RKO (cell line): ENCODE measurements at regions not wholly inside any gene's neighbourhood (a gene's known extent, or its start where the extent isn't known, plus 50 kb on each side); places are given as distances from the start of the nearest gene placed in this dataset.

ENCODE experiments used
- DNase-seq: peaks from one replicate; pipeline ENCODE4 v3.0.0-alpha.2; 2016; ENCODE audit warnings: low spot score

DNA sequence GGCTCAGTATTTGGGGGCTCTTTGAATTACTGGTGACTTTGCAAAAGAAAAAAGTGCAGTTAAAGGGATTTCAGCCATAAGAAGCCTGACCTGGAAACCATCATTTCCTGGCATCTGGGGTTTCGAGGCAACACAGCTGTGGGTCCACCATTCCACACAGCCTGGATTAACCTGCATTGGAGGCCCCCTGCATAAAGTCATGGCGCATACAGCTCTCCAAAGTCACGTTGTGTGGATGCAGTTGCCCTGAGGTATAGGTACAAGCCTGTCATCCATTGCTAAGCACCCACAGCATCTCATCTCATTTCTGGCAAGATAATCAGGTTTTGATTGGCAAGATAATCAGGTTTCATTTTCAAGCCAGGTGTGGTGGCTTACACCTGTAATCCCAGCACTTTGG lies 54.5 kb upstream of the TAGAP start:
- no peak for DNase-seq

DNA sequence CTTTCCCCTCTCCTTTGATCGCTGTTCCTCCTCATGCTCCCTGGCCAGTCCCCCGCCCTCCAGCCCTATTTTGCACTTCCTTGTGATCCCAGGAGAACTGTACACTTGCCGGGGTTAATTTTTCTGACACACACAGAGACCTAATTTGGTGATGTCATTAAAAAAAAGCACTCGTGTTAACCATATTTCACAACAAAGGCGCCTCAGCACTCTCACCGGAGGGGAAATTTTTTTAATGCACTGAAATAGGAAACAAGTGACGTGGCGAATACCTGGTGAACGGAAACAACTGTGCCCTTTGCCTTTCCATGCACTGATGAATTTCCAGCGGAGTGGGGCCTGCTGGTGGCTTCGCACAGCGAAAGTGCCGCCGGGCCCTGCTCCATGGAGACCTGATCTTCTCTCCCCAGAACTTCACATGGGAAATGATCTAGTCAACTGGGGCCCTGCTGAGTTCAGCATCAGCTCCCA lies 53.9 kb upstream of the TAGAP start:
- no peak for DNase-seq

DNA sequence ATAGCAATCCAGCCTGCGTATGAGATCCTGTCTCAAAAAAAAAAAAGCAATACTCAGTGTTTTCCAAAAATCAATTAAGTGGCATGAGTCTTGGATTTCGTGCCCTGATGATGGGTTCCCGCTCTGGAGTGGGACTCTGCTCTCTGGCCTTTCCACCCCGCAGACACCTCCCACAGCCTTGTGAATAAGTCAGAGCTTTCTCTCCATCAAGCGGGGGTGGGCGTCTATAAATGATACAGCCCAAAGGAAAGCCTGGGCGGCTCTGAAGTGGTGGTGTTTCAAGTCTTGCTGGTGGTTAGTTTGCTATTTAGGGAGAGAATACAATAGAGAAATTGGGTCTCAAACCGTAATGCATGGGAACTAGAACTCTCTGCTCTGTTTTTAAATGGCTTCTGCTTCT lies 52.5 kb upstream of the TAGAP start:
- DNase-seq = no peak

DNA sequence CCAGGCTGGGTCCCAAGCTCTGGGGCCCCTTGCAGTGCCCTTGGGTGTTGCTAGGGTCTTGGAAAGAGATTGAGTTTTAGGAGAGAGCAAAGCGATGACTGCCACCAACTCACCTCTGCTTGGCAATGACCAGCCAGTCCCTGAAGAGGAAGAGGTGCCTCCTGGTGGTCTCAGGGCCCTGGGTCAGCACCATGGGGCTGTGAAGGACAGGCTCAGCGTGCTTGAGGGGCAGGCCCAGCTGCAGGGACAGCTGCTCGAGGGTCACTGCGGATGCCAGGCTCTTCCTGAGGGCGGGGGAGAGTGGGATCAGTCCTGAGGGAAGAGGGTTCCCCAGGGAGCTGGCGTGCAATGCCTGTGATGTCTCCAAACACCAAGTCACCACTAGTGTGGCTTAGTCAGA lies 50.8 kb upstream of the TAGAP start:
- no peak for DNase-seq

DNA sequence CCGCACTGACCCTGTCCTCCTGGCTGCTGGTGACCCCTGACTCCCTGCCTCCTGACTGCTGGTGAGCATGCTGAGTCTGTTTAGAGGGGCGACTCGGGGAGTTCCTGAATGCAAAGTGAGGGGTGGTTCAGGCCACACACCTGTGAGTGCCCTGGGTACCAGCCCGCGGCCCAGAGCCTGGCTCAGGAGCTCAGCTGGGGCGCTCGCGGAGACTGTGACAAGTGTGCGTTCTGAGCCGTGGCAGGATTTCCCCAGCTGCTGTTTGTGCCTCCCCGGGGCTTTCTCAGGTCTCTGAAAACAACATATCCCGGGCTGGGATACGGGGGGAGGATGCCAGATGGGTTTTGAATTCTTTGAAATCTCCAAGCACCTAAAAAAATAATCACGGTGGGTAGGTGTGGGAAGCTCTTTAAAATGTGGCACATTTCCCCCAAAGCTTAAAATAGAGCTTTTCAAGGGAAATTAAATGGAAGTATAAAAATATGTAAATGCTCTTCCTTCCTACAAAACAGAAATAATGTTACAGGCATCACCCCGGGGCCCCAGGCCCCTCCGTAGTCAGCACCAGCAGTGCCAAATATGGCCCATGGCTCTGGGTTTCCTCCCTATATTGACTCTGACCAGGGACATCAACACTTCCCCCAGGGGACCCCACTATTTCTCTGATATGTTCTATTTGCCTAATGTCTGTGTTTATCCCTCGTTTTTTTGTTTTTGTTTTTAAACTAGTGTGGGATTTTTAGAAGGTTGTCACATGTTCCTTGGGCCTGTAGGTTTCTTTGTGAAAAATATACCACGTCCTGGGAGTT lies 49.9 kb upstream of the TAGAP start:
- no peak for DNase-seq
